ENCODE measurements at regions not wholly inside any gene's neighbourhood (a gene's known extent, or its start where the extent isn't known, plus 50 kb on each side); places are given as distances from the start of the nearest gene placed in this dataset.

- CTCF ChIA-PET, result no interaction called here
- Histone ChIP-seq H3K4me1 (no peaks in the 10 kb centered on the region), H3K27ac (no peak overlapping the region), H3K4me2 (no peak overlapping the region), H3K4me3 (no peak overlapping the region), H3K9me3 (peaks cover 6% of the 10 kb centered on the region; the same call in 2 of the 3 replicates)
- FAIRE-seq (no peak), DNase-seq (ENCODE audit: low read depth in 1 of 2, low spot score in 1 of 2) (no peak), ATAC-seq (no peak)
- TF ChIP-seq BCL3 (IDR thresholded peaks at IDR 0.05) (no peak), HEYL (CRISPR knock-in tag; IDR thresholded peaks at IDR 0.05) (no peak), TFCP2L1 (CRISPR knock-in tag; IDR thresholded peaks at IDR 0.05) (no peak), CHD4 (IDR thresholded peaks at IDR 0.05; ENCODE audit: borderline replicate concordance) (no peak), JUN (IDR thresholded peaks at IDR 0.05) (no peak), CBX2 (IDR thresholded peaks at IDR 0.05; ENCODE audit: borderline replicate concordance, low read depth) (no peak), RARB (CRISPR knock-in tag; IDR thresholded peaks at IDR 0.05) (no peak), ZNF302 (CRISPR knock-in tag; IDR thresholded peaks at IDR 0.05) (no peak), KDM1A (IDR thresholded peaks at IDR 0.05; ENCODE audit: low read depth) (no peak), RFX5 (IDR thresholded peaks at IDR 0.05) (no peak), HOXB5 (CRISPR knock-in tag; IDR thresholded peaks at IDR 0.05) (no peak)
- TF ChIP-seq, protein P1, sequence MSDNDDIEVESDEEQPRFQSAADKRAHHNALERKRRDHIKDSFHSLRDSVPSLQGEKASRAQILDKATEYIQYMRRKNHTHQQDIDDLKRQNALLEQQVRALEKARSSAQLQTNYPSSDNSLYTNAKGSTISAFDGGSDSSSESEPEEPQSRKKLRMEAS (IDR thresholded peaks at IDR 0.05), result no peak
- TF ChIP-seq, protein P2, sequence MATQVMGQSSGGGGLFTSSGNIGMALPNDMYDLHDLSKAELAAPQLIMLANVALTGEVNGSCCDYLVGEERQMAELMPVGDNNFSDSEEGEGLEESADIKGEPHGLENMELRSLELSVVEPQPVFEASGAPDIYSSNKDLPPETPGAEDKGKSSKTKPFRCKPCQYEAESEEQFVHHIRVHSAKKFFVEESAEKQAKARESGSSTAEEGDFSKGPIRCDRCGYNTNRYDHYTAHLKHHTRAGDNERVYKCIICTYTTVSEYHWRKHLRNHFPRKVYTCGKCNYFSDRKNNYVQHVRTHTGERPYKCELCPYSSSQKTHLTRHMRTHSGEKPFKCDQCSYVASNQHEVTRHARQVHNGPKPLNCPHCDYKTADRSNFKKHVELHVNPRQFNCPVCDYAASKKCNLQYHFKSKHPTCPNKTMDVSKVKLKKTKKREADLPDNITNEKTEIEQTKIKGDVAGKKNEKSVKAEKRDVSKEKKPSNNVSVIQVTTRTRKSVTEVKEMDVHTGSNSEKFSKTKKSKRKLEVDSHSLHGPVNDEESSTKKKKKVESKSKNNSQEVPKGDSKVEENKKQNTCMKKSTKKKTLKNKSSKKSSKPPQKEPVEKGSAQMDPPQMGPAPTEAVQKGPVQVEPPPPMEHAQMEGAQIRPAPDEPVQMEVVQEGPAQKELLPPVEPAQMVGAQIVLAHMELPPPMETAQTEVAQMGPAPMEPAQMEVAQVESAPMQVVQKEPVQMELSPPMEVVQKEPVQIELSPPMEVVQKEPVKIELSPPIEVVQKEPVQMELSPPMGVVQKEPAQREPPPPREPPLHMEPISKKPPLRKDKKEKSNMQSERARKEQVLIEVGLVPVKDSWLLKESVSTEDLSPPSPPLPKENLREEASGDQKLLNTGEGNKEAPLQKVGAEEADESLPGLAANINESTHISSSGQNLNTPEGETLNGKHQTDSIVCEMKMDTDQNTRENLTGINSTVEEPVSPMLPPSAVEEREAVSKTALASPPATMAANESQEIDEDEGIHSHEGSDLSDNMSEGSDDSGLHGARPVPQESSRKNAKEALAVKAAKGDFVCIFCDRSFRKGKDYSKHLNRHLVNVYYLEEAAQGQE (IDR thresholded peaks at IDR 0.05), result no peak
- 2% methylated on average over 3 of the region's 3 CpGs for WGBS (ENCODE audit: missing lambda C conversion rate)
- POLR2A ChIA-PET, result no interaction called here
These were observed 1823.5 kb upstream of the LRRTM1 start for GRCh38 chr2:82128051-82128450.

DNA sequence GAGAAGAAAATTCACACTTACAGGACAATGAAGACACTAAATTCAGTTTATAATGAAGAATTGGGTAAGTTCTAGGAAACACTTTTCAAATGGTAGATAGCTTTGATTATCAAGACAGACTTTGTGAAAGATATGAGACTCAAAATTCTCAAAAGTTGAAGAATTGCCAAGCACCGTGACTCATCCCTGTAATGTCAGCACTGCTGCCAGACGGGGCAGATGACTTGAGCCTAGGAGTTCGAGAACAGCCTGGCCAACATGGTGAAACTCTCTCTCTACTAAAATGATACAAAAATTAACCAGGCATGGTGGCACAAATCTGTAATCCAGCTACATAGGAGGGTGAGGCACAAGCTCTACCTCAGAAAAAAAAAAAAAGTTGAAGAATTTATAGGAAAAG lies 1820.1 kb upstream of the LRRTM1 start:
- FAIRE-seq (no peak), DNase-seq (ENCODE audit: low read depth in 1 of 2, low spot score in 1 of 2) (no peak), ATAC-seq (no peak)
- Histone ChIP-seq H3K9me3 (peaks cover 3% of the 10 kb centered on the region; the same call in 2 of the 3 replicates), H3K4me2 (no peak overlapping the region), H3K27ac (no peak overlapping the region), H3K4me3 (no peak overlapping the region), H3K4me1 (no peaks in the 10 kb centered on the region)
- WGBS (ENCODE audit: missing lambda C conversion rate), result 3% methylated on average over 3 of the region's 3 CpGs
- CTCF ChIA-PET, result interaction anchor here (0.7 kb wide), 1 partner anchor 262 kb away, joined by 3 read pairs; no protein-coding TSS in a partner anchor
- POLR2A ChIA-PET, result no interaction called here
- TF ChIP-seq NPAS2 (CRISPR knock-in tag; IDR thresholded peaks at IDR 0.05; ENCODE audit: borderline replicate concordance) (no peak), ZSCAN20 (CRISPR knock-in tag; IDR thresholded peaks at IDR 0.05) (no peak), HOXB5 (CRISPR knock-in tag; IDR thresholded peaks at IDR 0.05) (no peak), KDM1A (IDR thresholded peaks at IDR 0.05; ENCODE audit: low read depth) (no peak), ELK1 (IDR thresholded peaks at IDR 0.05; ENCODE audit: low read depth, low read length) (no peak), ZNF302 (CRISPR knock-in tag; IDR thresholded peaks at IDR 0.05) (no peak), HOXB13 (CRISPR knock-in tag; IDR thresholded peaks at IDR 0.05; ENCODE audit: low read depth) (no peak), ZFP36 (IDR thresholded peaks at IDR 0.05; ENCODE audit: borderline replicate concordance, partially characterized antibody) (no peak)
- TF ChIP-seq, protein P3, sequence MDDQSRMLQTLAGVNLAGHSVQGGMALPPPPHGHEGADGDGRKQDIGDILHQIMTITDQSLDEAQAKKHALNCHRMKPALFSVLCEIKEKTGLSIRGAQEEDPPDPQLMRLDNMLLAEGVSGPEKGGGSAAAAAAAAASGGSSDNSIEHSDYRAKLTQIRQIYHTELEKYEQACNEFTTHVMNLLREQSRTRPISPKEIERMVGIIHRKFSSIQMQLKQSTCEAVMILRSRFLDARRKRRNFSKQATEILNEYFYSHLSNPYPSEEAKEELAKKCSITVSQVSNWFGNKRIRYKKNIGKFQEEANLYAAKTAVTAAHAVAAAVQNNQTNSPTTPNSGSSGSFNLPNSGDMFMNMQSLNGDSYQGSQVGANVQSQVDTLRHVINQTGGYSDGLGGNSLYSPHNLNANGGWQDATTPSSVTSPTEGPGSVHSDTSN (IDR thresholded peaks at IDR 0.05), result no peak
- TF ChIP-seq, protein P4, sequence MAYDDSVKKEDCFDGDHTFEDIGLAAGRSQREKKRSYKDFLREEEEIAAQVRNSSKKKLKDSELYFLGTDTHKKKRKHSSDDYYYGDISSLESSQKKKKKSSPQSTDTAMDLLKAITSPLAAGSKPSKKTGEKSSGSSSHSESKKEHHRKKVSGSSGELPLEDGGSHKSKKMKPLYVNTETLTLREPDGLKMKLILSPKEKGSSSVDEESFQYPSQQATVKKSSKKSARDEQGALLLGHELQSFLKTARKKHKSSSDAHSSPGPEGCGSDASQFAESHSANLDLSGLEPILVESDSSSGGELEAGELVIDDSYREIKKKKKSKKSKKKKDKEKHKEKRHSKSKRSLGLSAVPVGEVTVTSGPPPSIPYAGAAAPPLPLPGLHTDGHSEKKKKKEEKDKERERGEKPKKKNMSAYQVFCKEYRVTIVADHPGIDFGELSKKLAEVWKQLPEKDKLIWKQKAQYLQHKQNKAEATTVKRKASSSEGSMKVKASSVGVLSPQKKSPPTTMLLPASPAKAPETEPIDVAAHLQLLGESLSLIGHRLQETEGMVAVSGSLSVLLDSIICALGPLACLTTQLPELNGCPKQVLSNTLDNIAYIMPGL (CRISPR knock-in tag; IDR thresholded peaks at IDR 0.05; ENCODE audit: borderline replicate concordance), result no peak
- TF ChIP-seq, protein P5, sequence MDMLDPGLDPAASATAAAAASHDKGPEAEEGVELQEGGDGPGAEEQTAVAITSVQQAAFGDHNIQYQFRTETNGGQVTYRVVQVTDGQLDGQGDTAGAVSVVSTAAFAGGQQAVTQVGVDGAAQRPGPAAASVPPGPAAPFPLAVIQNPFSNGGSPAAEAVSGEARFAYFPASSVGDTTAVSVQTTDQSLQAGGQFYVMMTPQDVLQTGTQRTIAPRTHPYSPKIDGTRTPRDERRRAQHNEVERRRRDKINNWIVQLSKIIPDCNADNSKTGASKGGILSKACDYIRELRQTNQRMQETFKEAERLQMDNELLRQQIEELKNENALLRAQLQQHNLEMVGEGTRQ (IDR thresholded peaks at IDR 0.05), result no peak
